ENCODE measurements at regions not wholly inside any gene's neighbourhood (a gene's known extent, or its start where the extent isn't known, plus 50 kb on each side); places are given as distances from the start of the nearest gene placed in this dataset.

- peak; percentile 21 to 33 for ATAC-seq
Measured at GRCh38 chr1:221837896-221838295, 96.0 kb upstream of the DUSP10 start.

- no peak for ATAC-seq
Measured at GRCh38 chr1:221834698-221835513, 93.0 kb upstream of the DUSP10 start.

- no peak for ATAC-seq
Measured at GRCh38 chr1:221832617-221833016, 90.7 kb upstream of the DUSP10 start.

- no peak for ATAC-seq
Measured at GRCh38 chr1:221832151-221832550, 90.3 kb upstream of the DUSP10 start.

GRCh38 chr1:221829327-221830015 lies 87.6 kb upstream of the DUSP10 start:
- ATAC-seq = peak; percentile 97

- no peak for ATAC-seq
Measured at GRCh38 chr1:221827307-221827642, 85.4 kb upstream of the DUSP10 start.

- ATAC-seq = no peak
Measured at GRCh38 chr1:221824909-221825308, 83.0 kb upstream of the DUSP10 start.

- ATAC-seq = peak; percentile 84 to 92
Measured at GRCh38 chr1:221824025-221824424, 82.1 kb upstream of the DUSP10 start.

GRCh38 chr1:221823561-221823960 lies 81.7 kb upstream of the DUSP10 start:
- ATAC-seq = no peak

GRCh38 chr1:221823149-221823548 lies 81.3 kb upstream of the DUSP10 start:
- peak in 1 of 2 donors; percentile 15 for ATAC-seq

- no peak for ATAC-seq
Measured at GRCh38 chr1:221822591-221822990, 80.7 kb upstream of the DUSP10 start.

GRCh38 chr1:221816899-221817298 lies 75.0 kb upstream of the DUSP10 start:
- ATAC-seq = no peak

- ATAC-seq = no peak
Measured at GRCh38 chr1:221815660-221816059, 73.8 kb upstream of the DUSP10 start.

GRCh38 chr1:221813887-221814286 lies 72.0 kb upstream of the DUSP10 start:
- ATAC-seq = no peak

- no peak for ATAC-seq
Measured at GRCh38 chr1:221812905-221813597, 71.2 kb upstream of the DUSP10 start.

- no peak for ATAC-seq
Measured at GRCh38 chr1:221812088-221812752, 70.3 kb upstream of the DUSP10 start.

- ATAC-seq = peak; percentile 16 to 39
Measured at GRCh38 chr1:221810406-221810805, 68.5 kb upstream of the DUSP10 start.

GRCh38 chr1:221809091-221810029 lies 67.5 kb upstream of the DUSP10 start:
- peak; percentile 28 to 29 for ATAC-seq

- no peak for ATAC-seq
Measured at GRCh38 chr1:221806984-221807383, 65.1 kb upstream of the DUSP10 start.

- no peak for ATAC-seq
Measured at GRCh38 chr1:221806236-221806635, 64.3 kb upstream of the DUSP10 start.

- no peak for ATAC-seq
Measured at GRCh38 chr1:221805121-221805520, 63.2 kb upstream of the DUSP10 start.

GRCh38 chr1:221804303-221804702 lies 62.4 kb upstream of the DUSP10 start:
- ATAC-seq = no peak
